HUES6 (cell line): ENCODE measurements at regions not wholly inside any gene's neighbourhood (a gene's known extent, or its start where the extent isn't known, plus 50 kb on each side); places are given as distances from the start of the nearest gene placed in this dataset.

Experiments
- H3K27ac ChIP-seq: 2 replicates; pipeline ENCODE4 v1.7.0; 2013; ENCODE audit warnings: low read depth, mild to moderate bottlenecking, low read length, inconsistent platforms
- H3K27me3 ChIP-seq: 2 replicates; pipeline ENCODE4 v1.6.1; 2013; ENCODE audit warnings: low read length; ENCODE audit not compliant: control insufficient read depth, insufficient read depth
- H3K36me3 ChIP-seq: 2 replicates; pipeline ENCODE4 v1.6.1; 2013; ENCODE audit warnings: low read length; ENCODE audit not compliant: control insufficient read depth, insufficient read depth
- H3K4me1 ChIP-seq: 2 replicates; pipeline ENCODE4 v1.6.1; 2013; ENCODE audit warnings: low read length; ENCODE audit not compliant: control insufficient read depth, insufficient read depth
- H3K4me3 ChIP-seq: 2 replicates; pipeline ENCODE4 v1.5.1; 2013; ENCODE audit warnings: low read depth, low read length
- H3K9ac ChIP-seq: one replicate; pipeline ENCODE4 v1.6.1; 2013; ENCODE audit warnings: mild to moderate bottlenecking, low read length
- H3K9me3 ChIP-seq: 2 replicates; pipeline ENCODE4 v1.6.1; 2013; ENCODE audit warnings: low read depth, low read length; ENCODE audit not compliant: control insufficient read depth, insufficient read depth

DNA sequence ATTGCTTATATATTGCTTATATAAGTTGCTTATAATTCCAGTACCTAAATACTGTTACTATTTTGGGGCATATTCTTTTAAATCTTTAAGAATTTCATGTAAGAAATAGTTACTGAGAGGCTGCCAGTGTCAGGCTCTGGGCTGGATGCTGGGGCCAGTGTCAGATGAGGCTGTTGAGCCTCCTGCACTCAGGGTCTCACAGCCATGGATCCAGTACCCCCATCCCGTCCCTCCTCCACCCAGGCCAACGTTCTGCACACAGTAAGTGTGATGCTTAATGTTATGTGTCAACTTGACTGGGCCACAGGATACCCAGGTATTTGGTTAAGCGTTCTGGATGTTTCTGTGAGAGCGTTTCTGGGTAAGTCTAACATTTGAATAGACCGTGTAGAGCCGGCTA lies 119.5 kb upstream of the PMEPA1 start:
- Histone ChIP-seq H3K27me3 (no peaks in the 10 kb centered on the region), H3K4me3 (no peak overlapping the region), H3K4me1 (no peaks in the 10 kb centered on the region), H3K9ac (no peak overlapping the region), H3K27ac (no peak overlapping the region), H3K9me3 (no peaks in the 10 kb centered on the region), H3K36me3 (no peaks in the 10 kb centered on the region)

DNA sequence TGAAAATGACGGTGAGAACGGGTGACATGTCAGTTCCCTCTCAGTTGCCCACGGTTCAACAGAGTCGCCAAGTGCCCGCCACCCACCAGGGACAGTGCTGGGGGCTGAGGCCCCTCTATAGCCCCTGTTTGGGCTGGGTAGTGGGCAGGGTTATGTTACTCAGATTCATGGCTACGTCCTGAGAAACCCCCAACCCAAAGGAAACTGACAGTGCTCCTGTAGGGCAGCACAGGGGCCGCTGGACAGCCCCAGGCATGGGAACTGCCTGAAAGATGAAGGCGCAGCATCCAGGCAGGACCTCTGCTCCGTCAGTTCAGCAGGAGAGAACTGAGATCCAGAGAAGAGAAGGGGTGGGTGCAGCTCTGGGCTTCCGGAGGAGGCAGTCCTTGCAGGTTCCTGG lies 118.9 kb upstream of the PMEPA1 start:
- Histone ChIP-seq H3K27me3 (no peaks in the 10 kb centered on the region), H3K36me3 (no peaks in the 10 kb centered on the region), H3K4me1 (no peaks in the 10 kb centered on the region), H3K9me3 (no peaks in the 10 kb centered on the region), H3K9ac (no peak overlapping the region), H3K27ac (no peak overlapping the region), H3K4me3 (no peak overlapping the region)

DNA sequence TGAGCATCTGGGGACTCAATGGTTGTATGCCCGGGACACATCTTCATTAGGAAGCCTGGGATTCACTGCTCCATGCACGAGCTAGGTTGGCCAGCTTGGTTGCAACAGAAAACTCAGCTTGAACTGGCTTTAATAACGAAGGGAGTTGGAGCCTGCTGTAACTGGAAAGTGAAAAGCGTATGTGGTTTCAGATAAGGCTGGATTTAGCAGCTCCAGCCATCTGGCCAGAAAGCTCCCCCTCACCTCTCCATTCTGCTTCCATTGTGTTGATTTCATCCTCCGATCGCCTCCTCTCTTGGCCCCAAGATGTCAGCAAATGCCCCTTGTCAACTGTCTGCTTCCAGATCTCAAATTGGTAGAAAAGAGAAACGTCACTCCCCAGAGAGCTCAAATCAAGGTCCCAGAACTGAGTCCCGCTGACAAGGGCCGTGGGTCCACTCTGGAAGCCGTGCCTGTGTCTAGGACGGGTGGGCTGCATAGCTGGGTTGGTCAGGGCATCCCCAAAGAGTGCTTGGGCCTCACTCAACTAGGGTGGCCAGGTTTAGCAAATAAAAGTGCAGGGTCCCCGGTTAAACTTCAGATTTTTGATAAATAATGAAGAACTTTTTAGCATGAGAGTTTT lies 117.0 kb upstream of the PMEPA1 start:
- no peak overlapping the region for H3K27ac ChIP-seq
- no peaks in the 10 kb centered on the region for H3K36me3 ChIP-seq
- H3K27me3 ChIP-seq: no peaks in the 10 kb centered on the region
- H3K4me1 ChIP-seq: no peaks in the 10 kb centered on the region
- no peak overlapping the region for H3K9ac ChIP-seq
- H3K9me3 ChIP-seq: no peaks in the 10 kb centered on the region
- no peak overlapping the region for H3K4me3 ChIP-seq

DNA sequence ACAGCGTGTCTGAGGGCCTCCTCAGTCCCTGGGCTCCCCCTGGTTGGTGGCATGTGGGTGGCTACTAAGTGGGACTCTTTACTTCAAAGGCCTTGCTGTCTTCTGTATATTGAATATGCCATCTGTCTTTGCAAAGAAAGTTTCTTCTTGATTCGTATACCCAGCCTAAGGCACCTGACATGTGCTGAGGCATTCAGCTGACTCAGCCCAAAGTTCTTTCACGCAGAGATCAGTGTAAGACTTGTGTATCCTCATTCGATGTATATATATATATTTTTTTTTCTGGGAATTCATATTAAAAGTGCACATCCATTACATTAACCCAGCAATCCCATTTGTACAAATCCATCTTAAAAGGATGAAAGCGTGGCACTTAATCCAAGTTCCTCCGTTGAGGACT lies 115.1 kb upstream of the PMEPA1 start:
- no peak overlapping the region for H3K27ac ChIP-seq
- H3K36me3 ChIP-seq: no peaks in the 10 kb centered on the region
- H3K4me1 ChIP-seq: no peaks in the 10 kb centered on the region
- no peak overlapping the region for H3K4me3 ChIP-seq
- no peak overlapping the region for H3K9ac ChIP-seq
- no peaks in the 10 kb centered on the region for H3K9me3 ChIP-seq
- H3K27me3 ChIP-seq: no peaks in the 10 kb centered on the region

DNA sequence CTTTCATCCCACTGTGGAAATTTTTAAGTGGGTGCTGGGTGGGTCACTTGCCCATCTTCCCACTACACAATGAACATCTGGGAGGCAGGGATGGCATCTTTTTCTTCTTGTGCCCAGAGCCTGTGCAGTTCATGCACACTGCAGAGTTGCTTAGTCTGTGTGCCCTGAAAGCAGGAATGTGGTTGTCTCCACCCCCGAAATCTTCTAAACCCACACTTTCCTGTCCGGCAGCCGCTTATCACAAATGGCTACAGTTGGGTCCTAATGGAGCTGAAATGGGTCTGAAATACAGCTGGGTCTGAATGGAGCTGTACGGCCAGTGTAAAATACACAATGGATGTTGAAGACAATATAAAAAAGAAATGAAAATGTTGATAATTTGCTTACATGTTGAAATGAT lies 112.1 kb upstream of the PMEPA1 start:
- H3K27me3 ChIP-seq: 0 out of 2 replicates have a peak, but pooled peaks cover 4% of the 10 kb centered on the region
- no peaks in the 10 kb centered on the region for H3K36me3 ChIP-seq
- no peaks in the 10 kb centered on the region for H3K4me1 ChIP-seq
- no peaks in the 10 kb centered on the region for H3K9me3 ChIP-seq
- H3K27ac ChIP-seq: no peak overlapping the region
- H3K9ac ChIP-seq: no peak overlapping the region
- no peak overlapping the region for H3K4me3 ChIP-seq

DNA sequence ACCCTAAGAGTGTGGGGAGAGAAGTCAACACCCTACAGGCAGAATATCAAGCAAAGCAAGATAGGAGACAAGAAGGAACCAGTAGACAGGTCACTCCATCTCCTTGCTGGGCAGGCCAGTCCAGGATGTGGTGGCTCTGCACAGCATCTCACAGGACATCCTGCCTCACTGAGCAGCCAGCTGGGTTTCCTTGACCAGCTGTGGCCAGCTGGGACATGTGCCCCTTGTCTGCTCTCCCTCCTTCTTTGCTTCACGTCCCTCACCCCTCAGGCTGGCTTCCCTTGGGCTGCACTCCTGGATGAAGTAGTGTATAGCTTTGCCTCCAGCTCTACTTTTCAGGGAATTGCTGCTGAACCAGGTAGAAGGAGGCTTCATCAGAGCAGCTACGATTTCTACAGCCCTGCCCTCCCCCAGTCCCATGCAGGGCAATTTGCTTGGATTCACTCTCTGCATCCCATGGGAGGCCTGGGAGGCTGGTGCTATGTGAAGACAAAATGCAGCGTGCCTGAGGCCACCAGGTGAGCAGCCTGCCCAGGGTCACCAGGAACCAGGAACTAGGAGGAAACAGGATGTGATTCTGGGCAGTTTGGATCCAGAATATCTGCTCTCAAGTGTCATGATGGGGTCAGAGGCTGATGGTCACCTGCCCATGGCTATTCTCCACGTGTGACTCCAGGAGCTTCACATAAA lies 110.0 kb upstream of the PMEPA1 start:
- Histone ChIP-seq H3K36me3 (no peaks in the 10 kb centered on the region), H3K27me3 (0 out of 2 replicates have a peak, but pooled peaks cover 4% of the 10 kb centered on the region), H3K4me3 (no peak overlapping the region), H3K9ac (no peak overlapping the region), H3K9me3 (no peaks in the 10 kb centered on the region), H3K4me1 (no peaks in the 10 kb centered on the region), H3K27ac (no peak overlapping the region)

DNA sequence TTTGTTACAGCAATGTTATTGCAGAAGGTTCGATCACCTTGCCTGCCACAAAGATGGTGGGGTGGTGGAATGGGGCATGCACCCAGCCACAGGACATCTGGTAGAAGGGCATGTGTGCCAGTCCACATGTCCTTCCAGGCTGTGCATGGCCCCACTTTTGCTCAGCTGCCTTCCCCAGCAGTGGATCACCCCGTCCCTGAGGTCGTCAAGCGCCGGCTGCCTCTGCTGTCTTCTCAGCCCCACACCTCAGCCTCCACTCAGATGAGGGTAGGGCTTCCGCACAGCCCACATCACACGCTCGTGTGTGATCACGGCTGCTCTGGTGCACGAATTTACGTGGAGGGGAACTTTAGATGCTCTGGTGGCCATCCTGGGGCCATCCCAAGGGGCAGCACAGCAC lies 109.5 kb upstream of the PMEPA1 start:
- Histone ChIP-seq H3K27me3 (0 out of 2 replicates have a peak, but pooled peaks cover 4% of the 10 kb centered on the region), H3K9ac (no peak overlapping the region), H3K9me3 (0 out of 2 replicates have a peak, but pooled peaks cover 2% of the 10 kb centered on the region), H3K27ac (no peak overlapping the region), H3K4me1 (no peaks in the 10 kb centered on the region), H3K4me3 (no peak overlapping the region), H3K36me3 (no peaks in the 10 kb centered on the region)

DNA sequence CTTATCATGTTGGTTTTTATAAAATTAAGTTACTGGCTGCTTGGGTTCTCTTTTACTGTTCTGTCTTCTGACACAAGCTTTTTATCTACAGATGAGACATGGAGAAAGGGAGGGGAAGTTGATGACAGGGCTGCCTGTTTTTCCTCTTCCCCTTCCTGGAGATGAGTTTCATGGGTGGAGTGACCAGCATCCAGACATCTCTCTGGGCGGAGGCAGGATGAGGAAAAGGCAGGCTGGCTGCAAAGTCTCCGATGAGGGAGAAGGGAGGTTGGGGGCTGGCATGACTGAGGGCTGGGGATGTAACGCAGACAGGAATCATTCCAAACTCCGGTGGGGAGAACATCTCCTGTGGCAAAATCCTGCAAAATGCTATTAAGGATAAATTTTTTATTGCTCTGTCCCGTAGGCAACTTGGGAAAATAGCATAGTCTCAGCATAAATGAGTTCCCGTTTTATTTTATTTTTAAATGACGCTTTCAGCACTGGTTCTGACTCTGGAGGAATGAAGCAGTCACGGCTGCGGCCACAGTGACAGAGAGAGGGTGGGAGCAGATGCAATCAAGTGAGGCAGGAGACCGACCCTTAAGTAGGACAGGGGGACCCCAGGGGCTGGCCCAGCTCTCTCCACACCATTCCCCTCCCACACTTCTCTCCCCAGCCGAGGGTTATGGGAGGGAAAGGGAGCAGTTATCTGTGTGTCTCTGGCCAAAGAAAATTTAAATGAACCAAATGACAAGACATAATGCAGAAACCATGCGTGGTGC lies 108.8 kb upstream of the PMEPA1 start:
- Histone ChIP-seq H3K9ac (no peak overlapping the region), H3K27ac (no peak overlapping the region), H3K4me1 (no peaks in the 10 kb centered on the region), H3K36me3 (no peaks in the 10 kb centered on the region), H3K27me3 (0 out of 2 replicates have a peak, but pooled peaks cover 4% of the 10 kb centered on the region), H3K4me3 (no peak overlapping the region), H3K9me3 (0 out of 2 replicates have a peak, but pooled peaks cover 2% of the 10 kb centered on the region)

DNA sequence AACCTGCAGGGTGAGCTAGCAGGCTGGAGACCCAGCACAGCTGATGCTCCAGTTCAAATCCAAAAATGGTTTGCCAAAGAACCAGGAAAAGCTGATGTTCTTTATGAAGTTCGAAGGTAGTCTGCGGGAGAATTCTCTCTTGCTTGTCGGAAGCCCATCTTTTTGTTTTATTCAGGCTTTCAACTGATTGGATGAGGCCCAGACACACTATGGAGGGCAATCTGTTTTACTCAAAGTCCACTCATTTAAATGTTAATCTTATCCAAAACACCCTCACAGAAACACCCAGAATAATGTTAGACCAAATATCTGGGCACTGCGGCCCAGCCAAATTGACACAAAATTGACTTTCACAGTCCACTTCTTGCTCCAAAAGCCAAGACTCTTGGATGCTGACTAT lies 105.6 kb upstream of the PMEPA1 start:
- Histone ChIP-seq H3K27me3 (0 out of 2 replicates have a peak, but pooled peaks cover 4% of the 10 kb centered on the region), H3K4me3 (no peak overlapping the region), H3K27ac (no peak overlapping the region)

DNA sequence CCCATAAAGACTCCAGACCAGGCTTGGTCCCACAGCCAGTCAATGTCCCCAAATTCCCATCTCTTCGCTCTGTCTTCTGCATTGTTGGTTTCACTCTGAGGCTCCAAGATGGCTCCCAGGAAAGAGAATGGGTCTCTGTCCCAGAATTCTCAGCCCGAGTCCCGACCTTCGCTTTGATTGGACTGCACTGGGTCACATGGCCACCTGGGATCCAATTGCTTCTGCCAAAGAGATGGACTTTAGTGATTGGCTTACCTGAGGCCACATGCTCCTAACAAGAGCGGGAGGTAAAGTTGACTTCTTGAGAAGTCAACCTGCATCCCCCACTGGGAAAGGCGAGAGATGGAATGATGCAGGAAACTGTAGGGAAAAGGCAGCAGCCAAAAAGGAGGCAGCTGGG lies 104.7 kb upstream of the PMEPA1 start:
- Histone ChIP-seq H3K27me3 (0 out of 2 replicates have a peak, but pooled peaks cover 1% of the 10 kb centered on the region), H3K9me3 (0 out of 2 replicates have a peak, but pooled peaks cover 2% of the 10 kb centered on the region), H3K9ac (no peak overlapping the region), H3K36me3 (no peaks in the 10 kb centered on the region), H3K4me1 (peaks cover 14% of the 10 kb centered on the region), H3K4me3 (no peak overlapping the region), H3K27ac (no peak overlapping the region)

More for the DNA sequence above, 105.6 kb upstream of the PMEPA1 start:
- 0 out of 2 replicates have a peak, but pooled peaks cover 2% of the 10 kb centered on the region for H3K9me3 ChIP-seq
- no peaks in the 10 kb centered on the region for H3K36me3 ChIP-seq
- peaks cover 13% of the 10 kb centered on the region for H3K4me1 ChIP-seq
- H3K9ac ChIP-seq: no peak overlapping the region
